Kidney glomerular epithelial cell (primary cell): ENCODE measurements at regions not wholly inside any gene's neighbourhood (a gene's known extent, or its start where the extent isn't known, plus 50 kb on each side); places are given as distances from the start of the nearest gene placed in this dataset.

Experiments
- DNase-seq: peaks from one replicate; lab custom pipeline; 2025; lab: John Stamatoyannopoulos, UW

DNA sequence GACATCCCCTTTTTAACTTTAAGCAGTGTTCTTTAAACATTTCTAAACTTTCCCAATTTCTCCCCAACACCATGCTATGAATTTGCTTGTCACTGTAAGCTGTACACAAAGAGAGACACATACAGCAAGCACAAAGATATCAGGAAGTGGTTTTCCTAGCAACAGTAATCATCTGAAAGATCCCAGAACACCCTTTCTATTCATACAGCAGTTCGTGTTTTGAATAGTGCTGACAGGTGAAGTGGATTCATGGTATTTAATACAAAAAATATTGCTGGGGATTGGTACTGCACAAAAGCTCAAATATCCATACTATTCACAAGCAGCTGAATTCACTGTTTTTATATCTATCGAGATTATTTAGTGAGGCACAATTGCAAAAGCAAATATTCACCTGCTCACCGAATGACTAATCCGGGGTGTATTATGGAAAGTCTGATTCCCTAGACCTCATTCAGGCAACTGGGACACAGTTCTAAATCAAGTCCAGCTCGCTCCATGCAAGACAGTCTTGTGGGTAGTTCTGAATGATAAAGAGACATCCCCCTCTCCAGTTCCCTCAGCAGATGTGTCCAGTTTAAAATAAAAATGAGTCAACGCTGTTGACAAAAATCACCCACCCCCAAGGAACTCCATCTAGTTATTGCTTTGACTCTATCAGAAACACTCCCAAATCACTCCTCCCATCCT is 107.1 kb upstream of the TSHZ2 start:
- no peak for DNase-seq

DNA sequence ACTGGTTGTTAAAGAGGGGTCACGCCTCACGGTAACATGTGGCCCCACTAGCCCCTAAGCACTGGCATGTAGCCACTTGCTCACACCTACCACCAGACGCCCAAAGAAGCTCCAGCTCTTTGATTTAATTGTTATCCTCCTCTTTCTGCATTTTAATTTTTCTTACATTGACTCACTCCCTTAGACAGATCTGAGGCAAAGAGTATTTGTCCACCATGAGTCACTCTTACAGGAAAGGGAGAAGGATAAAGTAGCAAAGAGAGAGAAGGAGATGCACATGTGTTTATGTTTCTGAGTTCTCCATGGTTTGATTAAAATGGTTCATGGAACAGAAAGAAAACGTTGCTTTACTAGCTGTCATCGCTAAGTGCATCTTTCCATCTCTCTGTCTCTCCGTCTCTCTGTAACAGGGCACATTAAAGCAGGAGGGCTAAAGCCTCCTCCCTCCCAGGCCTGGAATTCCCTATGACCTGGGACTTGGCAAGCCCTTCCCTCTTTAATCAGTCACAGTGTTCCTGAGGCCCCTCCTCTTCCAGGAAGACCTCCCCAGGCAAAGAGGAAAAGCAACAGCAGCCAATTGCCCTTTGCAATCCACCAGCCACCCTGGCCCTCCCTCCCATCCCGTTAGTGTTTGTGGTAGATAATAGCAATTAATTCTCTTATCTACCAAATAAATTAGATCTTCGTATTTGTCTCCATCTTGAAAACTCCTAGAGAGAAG is 112.8 kb upstream of the TSHZ2 start:
- DNase-seq = peak; percentile 25

DNA sequence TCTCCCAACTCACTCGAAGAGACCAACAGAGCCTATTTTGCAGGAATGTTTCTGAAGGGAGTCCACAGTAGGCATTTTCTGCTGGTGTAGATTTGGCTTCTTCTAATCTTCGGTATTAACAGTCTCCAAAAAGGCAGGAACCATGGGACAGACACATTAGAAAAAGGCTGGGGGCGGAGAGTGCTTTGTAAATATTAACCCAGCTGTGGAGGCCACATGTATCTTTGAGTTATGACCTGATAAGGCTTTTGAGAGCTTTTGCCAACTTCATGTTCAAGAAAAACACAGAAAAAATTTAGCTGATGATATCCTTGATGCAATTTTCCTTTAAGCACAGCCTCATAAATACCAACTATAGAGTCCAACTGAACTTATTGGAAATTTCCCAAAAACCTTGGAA is 119.4 kb upstream of the TSHZ2 start:
- no peak for DNase-seq

DNA sequence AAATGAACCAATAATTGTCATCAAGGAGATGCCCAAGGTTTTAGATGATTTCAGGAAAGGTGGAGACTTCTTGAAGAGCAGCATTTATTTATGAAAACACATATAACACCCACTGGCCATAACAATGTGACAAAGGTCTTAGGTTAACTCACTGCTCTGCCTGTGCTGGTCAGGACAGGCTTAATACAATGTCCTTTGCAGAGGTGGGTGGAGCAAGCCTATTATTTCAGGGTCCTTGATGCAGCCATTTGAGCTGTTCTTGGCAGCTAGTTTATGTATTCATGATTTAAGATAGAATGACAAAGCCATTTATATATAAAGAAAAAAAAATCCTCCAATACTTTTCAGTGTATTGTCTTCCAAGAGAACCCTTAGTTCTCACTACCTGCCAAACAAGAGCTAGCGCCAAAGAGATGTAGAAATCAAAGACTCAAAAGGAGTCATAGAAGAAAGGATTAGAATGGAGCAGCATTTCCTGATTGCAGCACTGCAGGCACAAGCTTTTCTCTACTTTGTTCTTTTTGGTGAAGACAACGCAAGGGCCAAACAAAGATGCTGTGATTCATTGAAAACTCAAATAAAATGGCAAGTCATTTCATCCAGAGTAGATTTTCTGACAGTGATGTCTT is 124.3 kb upstream of the TSHZ2 start:
- no peak for DNase-seq

DNA sequence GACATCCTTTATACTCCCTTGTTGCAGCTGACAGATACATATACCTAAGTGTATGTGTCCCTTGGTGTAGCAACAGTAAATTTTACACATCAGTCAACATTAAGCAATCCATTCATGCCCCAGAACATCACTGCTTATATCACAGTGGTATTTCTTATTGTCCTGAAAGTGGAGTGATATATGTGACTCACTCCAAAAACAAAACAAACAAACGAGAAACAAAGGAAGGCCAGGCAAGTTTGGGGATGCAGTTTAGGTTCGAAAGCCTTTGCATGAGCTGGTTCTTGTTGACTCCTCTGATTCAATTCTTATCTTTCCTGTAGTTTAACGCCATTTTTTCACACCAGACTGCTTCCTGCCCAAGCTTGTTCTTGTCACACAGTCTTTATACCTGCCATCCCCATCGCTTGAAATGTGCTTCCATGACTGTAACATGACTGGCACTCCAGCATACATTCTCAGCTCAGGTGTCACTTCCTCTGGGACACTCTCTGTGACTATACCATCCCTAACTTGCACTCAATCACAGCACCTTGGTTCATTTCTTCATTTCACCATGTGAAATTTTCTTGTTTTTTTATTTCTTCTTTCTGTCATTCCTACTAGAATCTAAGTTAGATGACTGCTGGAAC is 125.0 kb upstream of the TSHZ2 start:
- DNase-seq = no peak

DNA sequence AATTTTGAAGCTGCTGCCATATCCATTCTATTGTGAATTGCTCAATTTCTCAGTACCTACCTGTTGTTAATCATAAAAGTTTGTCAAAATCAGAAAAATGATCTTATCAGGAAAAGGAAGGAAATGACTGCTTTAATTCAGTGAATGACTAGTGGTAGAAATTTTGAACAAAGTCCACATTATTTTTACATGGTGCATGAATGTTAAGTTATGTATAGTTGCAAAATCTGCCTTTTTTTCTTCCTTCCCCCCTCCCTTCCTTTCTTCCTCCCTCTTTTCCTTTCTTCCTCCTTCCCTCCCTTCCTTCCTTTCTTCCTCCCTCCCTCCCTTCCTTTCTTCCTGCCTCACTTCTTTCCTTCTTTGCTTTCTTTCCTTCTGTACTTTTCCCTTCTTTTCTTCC is 127.1 kb upstream of the TSHZ2 start:
- no peak for DNase-seq

DNA sequence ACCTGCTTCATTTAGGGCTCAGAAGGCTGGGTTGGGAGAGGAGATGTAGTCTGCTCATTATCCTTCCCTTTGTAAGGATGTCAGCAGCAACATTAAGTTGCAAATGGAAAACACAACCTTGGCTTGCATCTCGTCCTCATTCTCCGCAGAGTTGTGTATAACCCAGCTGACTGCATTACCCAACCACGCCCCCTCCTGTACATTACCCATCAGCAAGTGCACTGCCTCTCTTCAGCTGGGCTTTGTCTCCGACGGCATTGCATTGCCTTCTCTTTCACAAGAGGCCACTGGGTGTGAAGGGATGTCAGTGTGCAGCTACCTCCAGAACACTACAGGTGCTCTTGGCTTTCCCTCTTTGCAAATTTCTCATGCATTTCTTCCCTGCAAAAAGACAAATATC is 128.7 kb upstream of the TSHZ2 start:
- DNase-seq = no peak

DNA sequence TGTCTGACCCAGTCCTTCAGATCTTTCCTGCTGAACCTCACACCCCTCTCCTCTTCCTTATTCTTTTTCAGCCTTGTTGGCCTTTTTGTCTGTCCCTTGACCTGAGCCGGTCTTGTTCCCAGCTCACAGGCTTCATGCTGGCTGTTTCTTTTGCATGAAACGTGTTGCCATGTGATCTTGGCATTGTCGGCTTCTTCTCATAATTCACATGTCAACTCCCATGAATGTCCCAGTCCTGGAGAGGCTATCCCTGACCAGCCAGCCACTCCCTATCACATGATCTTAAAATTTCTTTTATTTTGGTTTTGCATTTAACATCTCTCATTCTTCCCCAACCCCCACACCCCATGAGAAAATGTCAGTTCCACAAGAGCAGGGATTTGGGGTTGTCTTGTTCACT is 131.2 kb upstream of the TSHZ2 start:
- DNase-seq = no peak

DNA sequence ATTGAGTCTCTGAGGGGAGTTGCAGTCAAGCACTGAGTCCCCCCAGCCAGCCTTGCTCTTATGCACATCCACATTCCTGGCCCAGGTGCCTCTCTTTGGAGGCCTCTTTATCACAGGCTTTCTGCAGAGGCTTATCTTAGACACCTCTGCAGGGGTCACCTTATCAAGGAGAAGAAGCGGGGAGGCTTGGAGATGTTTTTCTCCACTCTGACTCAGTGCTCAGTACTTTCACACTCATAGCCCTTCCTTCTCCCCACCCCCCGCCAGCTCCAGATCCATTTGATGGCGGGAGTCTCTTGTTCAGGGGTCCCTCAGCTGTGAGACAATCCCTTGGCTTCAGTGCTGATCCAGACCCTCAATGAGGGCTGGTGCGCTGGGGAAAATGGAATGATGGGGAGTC is 132.1 kb upstream of the TSHZ2 start:
- DNase-seq = no peak

DNA sequence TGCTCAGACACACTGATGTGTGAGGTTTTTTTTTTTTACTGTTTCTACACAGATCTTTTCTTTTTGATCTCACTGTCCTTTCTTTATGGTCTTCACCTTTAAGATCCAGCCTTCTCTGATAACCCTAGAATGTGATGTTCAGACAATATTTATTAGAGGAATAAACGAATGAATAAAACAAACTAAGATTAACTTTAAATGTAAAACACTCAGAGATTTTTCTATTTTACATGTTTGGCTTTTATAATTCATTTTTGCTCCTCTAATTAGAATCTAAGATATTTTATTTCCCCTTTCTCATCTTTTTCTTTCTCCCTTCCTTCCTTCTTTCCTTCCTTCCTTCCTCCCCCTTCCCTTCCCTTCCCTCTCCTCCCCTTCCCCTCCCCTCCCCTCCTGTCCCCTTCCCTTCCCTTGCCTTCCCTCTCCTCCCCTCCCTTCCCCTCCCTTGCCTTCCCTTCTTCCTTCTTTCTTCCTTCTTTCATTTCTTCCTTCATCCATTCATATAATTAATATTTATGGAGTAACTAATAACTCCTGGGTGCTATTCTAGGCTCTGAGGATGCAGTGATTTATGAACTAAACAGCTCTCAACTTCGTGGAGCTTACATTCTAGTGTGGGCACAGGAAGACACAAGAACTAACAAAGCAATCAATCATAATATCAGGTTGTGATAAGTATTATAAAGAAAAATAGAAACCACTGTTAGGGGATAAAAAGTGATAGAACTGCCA is 133.5 kb upstream of the TSHZ2 start:
- DNase-seq = no peak

DNA sequence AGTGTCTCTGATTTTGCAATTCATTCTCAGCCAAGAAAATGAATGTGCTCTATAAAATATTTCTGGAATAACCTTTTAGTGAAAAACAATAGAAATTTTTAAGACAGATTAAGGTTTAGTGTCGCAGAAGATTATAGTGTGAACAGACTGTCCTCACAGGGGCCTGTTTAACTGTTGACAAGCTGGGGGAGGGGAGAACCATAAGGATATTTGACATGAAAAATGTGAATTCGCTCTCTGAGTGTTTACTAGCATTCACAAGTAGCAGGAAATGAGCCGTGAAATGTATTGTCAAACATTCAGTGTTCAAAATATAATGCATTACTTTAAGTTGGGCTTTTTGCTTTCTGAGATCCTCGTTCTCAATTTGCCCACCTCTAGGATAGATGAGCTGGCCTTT is 134.8 kb upstream of the TSHZ2 start:
- DNase-seq = no peak

DNA sequence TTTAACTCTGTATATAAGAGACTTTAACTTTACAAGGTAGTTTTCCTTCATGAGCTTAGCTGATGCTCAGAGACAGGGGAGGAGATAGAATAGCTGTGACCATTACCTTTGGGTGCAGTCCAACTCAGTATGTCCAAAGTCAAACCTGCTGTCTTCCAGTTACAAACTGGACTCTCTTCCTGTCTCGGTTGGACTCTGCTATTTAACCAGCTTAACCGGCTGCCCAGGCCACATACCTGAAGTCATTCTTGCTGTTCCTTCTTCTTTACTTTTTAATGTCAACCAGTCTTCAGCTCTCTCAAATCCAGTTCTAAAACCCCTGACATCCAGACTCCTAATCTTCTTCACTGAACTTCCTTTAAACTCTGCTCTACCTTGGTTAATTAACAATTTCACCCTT is 138.3 kb upstream of the TSHZ2 start:
- DNase-seq = no peak

DNA sequence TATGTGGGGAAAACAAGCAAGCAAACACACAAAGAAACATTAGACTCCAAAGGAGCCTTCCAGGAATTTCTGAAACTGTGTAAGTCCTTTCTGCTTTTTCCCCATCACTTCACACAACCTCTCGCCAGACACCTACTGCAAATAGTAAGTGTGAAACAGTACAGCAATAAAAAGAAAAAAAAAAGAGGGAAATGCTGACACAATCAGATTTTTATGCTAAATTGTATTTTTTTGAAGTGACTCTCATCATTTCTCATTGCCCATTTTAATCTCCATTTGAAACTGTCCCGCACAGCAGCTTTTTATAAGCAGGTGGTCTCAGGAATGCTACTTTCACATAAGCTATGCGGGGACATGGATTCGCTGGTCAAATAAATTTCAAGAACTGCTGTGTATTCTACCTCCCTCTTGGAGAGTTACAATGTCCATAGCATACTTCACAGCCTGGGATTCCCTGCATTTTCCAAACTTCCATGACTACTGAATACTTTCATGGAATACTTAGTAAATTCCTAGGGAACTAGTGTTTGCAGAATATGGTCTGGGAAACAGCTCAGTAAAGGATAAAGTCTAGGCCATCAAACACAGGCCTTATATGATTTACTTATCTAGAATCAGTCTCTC is 139.9 kb upstream of the TSHZ2 start:
- DNase-seq = no peak

DNA sequence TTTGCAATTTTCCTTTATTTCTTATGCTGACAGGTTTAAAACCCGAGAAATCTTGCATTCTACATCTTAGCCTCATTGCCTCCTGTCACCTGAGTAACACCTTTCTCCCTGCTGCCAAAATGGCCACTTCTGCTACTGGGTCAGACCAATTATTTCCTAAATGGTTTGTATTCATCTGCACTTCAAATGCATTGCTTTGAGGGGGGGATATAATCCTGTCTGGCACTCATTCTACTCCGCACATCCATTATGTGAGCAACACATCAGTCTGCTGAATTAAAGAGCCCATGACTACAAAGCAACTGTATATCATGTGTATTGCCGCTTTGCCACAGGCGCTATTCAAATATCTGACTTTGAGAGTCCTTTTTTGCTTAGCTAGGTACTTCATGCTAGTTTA is 141.6 kb upstream of the TSHZ2 start:
- DNase-seq = no peak

DNA sequence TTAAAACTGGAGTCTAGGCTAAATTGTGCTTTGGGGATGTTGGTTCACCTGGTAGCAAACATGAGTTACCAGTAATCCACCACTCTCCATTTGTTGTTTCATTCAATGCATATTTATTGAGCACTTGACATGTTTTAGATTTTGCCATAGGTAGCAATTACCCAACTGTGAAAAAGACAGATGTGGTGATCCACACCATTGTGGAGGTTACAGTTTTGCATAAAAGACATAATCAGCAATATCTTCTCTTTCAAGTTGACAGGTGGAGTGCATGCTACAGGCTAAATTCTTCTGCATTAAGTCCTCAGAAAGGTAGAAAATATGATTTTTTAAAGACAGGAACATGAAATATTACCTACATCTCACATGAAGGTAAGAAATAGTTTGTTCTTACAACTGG is 143.0 kb upstream of the TSHZ2 start:
- no peak for DNase-seq

DNA sequence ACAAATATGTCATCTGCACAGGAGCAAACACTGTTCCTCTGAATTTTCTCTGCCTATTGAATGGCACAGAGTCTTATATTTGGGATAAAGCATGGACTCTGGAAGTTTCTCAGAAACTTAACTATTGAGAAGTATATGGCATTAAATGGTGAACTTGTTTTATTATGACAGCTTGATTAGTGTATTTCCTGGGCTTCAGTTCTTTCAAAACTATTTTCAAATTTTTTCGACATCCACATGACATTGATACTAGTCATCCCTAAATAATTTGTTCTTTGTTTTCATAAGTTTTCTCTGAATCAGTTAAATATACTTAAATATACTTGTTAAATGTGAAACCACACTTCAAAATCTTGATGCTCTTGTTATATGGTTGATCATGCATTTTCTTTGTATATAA is 144.0 kb upstream of the TSHZ2 start:
- DNase-seq = no peak

DNA sequence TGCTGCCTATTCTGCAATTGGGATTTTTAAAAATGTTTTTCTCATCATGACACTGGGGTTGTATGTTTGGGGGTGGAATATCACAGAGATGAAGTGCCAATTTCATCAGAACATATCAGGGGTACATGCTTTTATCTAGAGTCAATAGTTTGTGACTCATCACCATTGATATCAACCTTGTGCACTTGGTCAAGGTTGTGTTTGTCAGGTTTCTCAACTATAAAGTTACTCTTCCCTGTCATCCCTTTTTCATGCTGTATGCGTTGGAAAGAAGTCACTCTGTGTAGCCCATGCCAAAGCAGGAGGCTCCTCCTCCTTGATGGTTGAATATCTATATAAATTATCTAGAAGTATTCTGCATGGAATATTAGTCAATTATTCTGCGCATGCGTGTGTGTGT is 145.4 kb upstream of the TSHZ2 start:
- no peak for DNase-seq

DNA sequence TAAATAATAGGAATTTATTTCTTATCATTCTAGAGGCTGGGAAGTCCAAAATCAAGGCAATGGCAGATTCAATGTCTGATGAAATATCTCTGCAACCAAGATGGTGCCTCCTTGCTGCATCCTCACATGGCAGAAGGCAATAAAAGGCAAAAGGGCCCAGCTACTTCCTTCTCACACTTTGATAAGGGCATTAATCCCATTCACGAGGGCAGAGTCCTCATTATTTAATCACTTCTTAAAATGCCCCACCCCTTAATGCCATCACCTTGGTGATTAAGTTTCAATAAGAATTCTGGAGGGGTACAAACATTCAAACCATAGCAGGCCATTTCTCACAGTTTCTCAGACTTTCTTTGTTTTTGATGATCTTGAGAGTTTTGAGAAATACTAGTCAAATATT is 145.8 kb upstream of the TSHZ2 start:
- no peak for DNase-seq

DNA sequence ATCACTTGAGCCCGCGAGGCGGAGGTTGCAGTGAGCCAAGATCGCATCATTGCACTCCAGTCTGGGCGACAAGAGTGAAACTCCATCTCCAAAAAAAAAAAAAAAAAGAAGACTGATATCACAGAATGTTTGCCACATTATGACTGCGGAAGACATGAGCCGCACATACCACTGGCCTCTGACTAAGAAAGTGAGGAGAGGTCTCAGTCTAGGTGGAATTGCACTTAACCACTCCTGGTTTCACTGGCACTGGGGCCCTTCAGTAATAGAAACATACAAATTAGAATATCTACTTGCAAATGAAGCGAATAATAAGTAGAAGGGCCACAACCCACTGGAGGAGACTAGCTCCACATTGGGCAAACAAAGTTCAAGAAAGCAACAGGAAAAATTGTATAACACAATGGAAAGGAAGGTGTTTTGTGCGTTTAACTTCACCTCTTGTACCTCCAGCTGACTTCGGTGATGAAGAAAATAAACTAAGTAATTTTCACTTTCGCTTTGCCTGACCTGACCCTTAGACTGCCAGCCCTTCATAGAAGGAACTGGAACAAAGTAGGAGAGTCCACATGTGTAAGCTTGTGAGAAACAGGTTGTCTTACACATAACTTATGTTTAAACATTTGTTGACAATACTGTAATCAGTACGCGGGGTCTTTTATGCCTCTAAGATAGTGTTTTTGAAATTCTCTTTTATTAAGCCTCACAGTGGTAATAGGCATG is 147.5 kb upstream of the TSHZ2 start:
- no peak for DNase-seq

DNA sequence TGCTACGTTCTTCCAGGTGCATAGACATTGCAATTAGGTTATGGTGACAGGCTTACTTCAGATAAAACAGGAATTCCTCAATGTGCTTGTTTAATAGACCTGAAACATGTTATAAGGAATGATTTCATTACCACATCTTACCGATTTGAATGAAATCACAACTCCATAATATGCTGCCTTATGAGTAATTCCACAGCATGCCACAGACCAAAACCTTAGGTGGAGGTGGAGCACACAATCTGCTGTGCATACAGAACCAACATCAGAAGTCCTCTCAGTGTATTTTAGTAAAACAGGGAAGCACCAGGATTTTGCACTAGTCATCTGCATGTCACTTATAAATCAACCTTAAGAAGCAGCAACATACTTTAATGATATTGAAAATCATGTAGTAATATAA is 148.9 kb upstream of the TSHZ2 start:
- DNase-seq = no peak

DNA sequence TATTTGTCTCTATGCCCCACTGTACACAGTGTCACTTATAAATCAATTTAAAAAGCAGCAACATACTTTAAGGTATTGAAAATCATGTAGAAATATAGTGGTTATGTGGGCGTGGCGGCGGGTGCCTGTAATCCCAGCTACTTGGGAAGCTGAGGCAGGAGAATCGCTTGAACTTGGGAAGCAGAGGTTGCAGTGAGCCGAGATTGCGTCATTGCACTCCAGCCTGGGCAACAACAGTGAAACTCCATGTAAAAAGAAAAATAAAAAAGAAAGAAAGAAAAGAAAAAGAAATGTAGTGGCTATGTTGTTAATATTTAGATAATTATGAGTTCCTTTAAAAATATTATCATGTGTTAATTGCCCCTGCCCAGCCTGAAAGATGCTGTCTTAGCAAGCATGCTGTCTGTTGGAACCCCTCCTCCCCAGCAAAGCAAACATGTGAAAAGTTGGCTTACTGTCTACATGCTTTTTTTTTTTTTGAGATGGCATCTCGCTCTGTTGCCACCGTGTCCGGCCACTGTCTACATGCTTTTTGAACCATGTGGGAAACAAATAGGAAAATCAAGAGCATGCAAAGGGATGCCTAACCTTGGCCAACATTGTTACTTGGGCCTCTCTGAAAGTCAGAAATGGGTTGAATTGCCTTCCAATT is 151.4 kb upstream of the TSHZ2 start:
- no peak for DNase-seq
